NCI-H1048 (cell line): ENCODE measurements at regions not wholly inside any gene's neighbourhood (a gene's known extent, or its start where the extent isn't known, plus 50 kb on each side); places are given as distances from the start of the nearest gene placed in this dataset.

Experiments used
- DNase-seq: peaks from one replicate; lab custom pipeline; 2025; lab: John Stamatoyannopoulos, UW

DNA sequence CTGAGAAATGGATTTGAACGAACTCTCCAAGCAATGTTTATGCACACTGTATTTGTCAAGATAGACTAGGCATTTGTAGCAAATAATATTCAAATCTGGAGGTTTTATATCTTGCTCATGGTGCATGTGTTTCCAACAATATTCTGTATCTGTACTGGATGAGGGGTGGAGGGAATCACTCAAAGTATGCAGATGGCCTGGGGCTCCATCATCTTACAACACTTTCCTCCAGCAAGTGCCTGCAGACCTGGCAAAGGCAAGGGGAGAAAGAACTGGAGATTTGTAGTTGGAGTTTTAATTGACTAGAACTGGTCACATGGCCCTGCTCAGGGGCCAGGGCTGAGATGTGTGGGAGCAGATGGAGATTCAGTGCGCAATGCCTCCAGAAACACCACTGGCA, 309.0 kb downstream of the PLK2 start:
- DNase-seq: no peak

DNA sequence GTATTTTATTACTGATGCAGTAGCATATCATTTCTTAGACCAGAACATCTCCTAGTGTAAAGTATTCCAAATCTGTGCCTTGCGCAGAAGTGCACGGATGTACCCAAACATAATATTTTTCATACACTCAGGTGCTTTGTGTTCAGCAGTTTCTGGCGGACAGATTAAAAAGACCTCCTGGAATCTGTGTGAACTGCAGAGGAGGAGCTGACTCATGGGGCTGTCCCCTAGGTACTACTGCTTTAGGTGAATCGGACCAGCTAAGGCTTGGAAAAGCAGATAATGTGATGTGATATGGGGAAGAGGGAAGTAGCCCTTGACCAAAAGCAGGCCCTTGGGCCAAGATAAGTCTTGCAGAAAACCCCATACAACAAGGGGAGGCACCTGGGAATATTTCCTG, 310.1 kb downstream of the PLK2 start:
- no peak for DNase-seq

DNA sequence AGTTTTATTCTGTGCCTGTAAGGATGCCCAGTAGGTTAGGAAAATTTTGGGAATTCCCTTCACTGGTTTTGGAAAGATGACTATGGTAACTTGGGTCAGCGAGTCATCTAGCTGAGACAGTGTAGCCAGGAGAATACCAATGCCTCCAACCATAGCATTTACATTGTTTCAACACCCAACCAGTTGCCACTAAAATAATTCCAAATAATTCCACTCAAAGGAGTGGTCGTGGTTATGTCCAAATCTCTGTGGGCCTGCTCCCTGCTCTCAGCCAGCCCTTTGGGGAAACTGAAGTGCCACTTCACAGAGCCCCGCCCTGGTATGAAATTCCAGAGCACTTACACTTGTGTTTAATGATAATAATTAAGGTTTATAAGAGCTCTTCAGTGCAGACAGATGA, 310.5 kb downstream of the PLK2 start:
- DNase-seq: no peak

DNA sequence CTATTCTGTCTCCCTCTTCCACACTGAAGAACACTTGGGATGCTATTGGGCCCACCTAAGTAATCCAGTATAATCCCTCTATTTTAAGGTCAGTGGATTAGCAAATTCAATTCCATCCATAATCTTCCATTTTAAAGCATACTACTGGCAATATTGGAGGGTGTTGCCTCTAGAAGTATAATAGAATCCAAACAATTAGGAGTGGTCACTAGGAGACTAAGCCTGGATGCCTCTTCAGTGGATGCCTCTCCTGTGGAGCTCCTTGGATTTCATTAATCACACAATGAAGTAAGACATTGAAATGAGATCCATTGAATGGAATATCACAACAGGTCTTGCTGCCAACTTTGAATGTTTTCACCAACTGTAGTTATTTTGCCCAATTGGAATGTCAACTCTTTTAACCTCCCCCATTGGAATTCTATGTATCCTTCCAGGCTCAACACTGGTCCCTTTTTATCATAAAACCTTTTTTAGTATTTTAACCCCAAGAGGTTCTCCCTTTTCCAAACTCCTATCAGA, 311.6 kb downstream of the PLK2 start:
- no peak for DNase-seq

DNA sequence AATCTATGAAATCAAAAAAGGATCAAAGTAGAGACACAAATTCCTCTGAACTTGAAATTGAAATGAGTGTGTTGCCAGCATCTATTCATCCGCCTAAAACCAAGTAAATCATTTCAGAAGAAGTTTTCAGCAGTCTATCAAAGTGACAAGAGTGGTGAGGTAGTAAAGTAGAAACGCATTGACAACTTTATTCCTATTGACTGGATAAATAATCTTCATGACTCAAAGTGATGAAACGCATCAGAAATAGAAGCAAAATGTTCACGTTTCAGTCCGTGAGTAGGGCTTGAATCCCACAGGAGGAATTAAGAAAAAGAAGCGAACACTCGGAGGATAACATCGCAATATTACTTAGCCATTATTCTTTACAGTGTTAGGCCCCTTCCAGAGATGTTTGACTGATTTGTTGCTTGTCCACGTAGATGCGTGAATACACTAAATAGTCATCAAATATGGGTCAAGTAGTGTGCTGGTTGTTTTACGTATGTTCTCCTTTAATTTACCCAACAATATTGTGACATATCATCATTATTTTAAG, 314.4 kb downstream of the PLK2 start:
- no peak for DNase-seq

DNA sequence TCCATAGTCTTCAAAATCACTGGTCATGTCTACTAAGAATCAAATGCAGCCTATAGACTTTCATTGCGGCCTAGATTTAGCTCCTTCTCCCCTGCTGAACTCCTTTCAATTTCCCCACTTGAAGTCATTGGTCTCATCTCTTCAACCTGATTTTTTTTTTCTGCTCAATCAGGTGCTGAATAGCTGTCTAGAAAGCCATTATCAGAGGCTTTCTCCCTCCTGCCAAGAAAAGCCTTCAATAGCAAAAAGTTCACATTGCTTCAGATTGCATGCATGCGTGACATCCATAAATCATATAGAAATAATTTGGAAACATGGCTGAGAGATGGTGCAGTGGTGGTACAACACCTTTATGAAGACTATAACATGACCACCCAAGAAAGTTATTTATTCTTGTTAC, 316.2 kb downstream of the PLK2 start:
- DNase-seq: no peak

DNA sequence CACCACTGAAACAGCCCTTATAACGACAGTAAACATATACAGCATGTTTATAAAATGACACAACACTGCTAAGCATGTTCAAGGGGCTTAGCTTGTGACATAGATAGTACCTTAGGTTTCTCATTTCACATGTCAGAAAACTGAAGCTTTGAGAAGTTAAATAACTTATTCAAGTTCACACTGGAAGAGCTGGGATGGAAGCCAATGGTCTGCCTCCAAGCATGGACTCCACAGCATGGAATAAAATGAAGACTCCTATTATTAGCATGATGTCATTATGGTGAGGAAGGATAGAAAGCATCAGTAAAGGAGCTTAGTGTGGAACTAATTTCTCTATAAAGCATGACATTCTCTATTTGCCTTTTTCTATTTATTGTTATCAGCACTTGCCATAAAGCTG, 316.7 kb downstream of the PLK2 start:
- no peak for DNase-seq

DNA sequence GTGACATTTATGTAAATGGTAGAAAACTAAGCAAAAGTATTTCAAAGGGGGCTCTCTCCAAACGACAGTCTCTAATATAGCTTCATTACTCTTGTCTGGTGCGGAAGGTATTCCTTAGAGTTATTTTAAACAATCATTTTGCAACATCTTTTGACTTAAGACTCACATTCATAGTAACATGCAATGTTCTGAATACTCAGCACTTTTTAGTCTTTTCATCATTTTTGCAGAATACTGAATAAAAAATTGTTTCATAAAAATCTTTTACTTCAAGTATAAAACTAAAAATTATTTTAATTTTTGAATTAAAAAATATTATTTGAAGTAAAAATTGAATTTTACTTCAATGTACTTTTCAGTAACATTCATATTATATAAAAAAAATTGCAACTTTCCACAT, 321.1 kb downstream of the PLK2 start:
- no peak for DNase-seq

DNA sequence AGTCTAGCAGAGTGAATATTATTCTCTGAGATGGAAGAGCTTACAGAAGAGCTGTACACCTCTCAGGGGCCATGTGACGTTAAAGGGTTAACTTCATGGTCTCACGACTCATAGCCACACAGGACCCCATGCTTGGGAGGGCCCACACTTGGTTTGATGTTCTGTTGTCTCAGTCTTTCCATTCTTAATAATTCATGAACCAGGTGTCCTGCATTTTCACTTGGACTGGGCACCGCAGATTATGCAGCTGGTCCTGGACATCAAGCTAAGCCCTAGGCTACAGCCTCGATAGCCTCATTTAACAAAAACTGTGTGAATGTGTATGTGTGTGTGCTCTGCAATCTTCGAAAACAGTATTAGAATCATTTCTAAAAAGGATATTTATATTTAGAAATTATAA, 323.5 kb downstream of the PLK2 start:
- no peak for DNase-seq

DNA sequence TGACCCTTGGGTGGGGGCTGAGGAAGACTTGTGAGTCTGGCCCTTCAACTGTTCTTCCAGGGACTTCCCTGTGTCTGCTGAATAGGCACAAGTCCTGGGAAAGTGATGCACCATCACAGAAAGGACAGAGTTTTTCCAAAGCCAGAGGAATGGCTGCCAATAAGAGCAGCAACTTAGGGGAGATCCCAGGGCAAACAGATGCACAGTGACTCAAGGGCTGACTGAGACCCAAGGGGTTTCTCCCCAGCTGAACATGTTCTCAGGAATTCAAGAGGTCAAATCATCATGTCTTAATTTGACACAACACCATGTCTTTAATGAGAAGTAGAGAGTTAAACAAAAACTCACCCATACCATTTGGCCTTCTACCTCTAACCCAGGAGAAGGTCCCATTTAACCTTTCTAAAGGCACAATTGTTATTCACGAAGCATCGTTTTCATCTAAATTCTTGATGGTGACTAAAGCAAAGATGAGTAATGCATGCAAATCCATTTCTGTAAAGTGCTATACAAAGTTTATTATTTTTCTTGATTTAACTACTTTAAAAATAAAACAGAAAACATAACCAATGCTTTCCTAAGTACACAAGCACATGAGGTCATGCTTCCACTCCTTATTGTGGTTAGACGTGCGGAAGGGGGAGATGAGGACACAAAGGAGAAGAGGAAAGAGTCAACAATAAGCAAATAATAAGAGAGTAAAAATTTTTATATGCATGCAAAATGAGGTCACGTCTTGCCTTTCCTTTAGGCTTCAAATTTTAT, 324.1 kb downstream of the PLK2 start:
- no peak for DNase-seq

DNA sequence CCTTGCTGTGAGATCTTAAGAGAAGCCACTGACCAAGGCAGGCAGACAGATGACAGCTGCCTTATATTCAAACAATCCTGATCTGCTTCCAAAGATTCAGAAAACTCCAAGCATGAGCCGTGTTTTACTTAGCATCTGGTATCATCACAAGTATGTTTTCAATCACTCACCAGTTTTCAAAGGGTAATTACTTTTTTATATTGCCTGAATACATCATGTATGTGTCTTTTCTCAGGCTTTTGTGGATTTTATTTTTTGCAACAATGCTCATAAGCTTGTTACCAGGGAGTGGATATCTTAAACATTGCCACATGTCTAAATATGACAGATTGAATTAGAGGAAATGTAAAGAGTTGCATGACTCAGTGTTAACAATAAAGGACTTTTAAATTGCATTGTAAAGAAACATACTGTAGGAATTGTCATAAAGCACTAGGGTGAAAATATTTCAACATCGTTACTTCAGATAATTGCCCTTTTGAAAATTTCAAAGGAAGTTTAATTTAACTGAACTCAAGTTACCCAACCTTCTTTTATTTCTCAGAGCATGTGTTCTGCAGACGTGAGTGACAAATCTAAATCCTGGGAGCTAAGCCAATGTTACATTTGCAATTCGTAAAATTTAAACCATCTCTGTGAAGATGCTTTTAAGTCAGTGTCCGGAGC, 326.1 kb downstream of the PLK2 start:
- DNase-seq: no peak

DNA sequence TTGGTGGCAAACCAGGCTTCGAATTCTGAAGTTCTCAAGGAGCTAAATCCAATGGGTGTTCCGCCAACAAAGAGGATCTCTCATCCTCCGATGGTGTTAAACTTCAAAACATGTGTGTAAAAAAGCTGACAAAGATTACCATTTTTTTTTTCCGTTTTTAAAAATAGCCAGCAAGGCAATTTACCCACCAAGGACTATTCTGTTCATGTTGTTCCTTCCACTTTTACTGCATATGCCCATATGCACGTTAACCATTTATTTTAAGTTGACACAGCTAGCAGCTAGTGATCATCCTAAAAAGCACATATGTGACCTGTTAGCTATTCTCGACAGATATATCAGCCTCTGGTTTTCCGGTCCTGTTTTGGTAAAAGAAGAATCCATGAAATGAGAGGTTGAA, 326.7 kb downstream of the PLK2 start:
- DNase-seq: no peak

DNA sequence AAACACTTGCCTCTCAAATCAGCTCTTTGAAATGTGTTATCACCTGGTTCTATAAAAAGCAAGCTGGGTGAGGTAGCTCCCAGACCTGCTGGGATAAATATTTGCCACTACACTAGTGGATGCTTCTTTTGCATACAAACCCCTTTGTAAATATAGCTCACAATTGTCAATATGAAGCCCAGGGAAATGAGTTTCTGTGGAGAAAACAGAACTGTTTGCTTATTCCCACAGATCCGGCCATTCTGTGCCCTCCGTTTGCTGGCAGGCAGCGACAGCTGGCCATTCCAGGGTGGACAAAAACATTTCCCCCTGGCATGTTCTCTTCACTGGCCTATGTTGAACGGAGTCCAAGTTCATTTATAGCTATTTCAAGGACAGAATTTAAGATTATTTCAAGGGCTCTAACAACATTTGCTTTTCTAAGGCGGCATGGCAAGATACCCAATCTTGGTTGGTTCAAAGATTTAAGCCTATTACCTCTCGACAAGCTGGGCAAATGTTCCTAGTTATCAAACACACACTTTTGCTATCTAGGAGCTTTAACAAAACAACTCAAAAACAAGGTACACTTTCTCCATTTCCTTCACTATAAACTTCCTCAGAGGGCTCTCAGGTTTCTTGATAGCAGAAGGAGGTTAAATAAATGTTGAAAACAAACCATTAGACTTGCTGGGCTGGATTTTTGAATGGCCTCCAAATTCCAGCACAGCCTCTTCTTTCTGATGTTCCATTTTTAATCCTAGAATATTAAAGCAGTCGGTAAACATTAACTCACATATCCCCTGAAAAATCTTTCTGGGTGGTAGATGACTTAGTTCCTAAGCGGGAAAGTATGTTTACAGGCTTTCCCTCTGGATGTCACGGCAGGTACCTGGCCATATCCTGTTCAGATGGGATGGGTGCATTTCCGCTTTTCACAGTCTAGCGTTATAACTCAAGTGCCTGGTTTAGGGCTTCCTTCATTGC, 332.3 kb downstream of the PLK2 start:
- no peak for DNase-seq

DNA sequence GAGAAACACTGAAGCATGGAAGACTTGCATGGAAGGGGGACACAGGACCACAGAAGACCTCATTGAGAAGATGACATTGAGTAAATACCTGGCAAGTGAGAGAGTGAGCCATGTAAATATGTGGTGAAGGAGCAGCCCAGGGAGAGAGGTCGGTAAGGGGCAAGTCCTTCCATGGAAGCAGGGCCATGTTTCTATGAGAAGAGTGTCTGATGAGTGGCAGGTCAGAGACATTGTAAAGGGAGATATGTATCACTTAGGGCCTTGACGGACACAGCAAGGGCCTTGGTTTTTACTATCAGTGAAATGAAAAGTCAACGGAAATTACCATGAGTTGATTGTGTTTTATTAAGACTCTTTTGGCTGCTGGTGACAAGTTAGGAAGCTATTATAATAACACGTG, 336.4 kb downstream of the PLK2 start:
- DNase-seq: no peak

DNA sequence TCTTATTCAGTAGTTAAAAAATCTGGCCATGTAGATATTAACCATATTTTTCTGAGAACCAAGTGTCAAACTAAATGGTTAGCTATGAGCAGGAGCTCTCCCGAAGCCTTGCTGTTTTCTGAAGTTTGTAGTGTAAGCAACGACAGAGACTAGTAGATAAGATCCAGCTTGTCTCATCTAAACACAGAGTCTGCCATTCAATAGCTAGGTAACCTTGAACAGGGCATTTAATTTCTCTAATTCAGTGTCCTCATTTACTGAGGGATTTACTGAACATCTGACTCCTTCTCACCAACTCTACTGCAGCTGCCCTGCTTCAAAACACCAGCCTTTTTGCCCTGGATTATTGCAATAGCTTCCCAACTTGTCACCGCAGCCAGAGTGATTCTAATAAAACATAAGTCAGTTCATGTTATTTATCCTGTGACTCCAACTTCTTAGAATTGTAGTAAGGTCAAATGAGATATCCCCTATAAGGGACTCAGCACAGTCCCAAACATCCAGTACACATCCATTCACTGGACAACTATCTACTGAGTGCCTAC, 337.0 kb downstream of the PLK2 start:
- no peak for DNase-seq

DNA sequence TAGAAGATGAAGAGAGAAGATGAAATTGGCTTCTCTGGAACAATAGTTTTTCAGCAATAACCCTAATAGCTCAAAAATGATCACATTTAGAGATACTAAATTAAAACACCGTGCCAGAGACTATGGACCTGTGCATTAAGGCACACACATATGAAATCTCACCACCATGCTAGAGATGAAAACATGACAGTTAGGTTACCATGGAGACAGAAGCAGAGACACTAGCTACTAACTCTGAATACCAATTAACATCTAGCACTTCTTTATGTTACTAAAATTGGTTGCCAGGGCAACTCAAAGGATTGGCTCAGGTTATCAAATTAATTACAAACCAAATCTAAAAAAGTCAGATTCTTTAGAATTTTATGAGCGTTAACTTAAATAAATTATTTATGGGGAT, 337.7 kb downstream of the PLK2 start:
- no peak for DNase-seq

DNA sequence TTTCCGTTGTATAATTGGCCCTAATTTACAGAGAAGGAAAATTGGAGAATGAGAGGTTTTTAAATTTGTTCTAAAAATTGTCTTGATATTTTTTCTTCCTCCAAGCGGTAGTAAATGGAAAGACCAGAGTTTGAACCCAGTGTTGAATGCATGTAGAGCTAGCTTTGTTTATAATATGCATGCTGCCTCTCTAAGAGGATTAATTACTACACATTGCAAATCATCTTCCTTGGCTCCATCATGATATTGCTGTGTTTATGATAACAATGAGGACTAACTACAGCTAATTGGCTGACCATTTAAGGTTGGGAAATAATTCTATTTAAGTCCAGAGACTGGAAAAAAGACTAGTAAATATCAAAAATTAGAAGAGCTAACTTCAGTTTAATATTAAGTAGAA, 338.5 kb downstream of the PLK2 start:
- DNase-seq: no peak

DNA sequence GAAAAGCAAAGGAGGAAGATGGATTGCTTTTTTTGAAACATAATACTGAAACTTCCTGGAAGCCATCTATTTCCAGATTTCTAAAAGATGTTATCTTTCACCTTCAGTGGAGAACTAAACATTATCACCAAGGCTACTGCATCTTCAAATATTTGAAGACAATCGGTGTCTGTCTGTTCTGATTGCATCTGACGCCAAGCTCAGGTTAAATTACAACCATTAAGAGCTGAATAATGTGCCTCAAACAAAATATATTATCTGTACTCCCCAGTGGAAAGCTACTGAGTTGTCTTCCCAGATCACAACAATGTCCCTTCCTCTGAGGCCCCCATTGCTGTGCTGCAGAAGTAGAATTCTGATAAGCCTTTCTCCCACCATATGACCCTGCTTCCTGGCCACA, 342.3 kb downstream of the PLK2 start:
- DNase-seq: no peak

DNA sequence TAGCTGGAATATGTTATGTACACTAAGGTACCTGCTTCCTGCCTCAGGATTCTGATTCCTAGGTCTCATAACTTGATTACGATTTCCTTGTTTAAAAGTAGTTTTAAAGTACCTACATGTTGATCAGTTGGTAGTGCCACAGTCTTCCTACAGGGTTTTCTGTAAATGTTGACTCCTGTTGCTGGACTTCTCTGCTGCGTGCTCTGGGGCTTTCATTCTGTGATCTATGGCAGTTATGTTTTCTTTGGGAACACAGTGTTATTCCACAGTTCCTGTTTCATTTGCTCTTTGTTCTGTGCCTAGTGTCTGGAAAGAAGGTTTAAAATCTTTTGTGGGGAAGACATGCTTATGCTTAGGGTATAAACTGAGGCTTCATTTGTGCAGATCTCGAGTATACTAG, 343.5 kb downstream of the PLK2 start:
- DNase-seq: no peak

DNA sequence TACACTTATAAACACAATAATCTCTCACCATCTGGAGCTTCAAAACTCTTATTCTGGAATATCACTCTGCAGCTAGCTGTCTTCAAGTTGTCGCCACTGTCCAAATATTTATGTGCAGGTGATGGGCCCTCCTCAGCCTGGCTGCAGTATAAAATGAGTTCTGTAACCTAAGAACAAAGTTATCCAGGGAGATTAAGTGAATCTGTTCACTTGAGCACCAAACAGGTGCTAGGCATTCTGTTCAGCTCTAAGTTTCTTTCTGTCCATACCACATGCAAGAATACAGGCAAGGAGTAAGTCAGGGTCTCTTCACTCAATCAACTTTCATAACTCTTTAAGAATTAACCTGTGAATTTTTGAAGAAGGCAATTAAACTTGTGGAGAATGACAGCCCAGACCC, 344.1 kb downstream of the PLK2 start:
- no peak for DNase-seq

DNA sequence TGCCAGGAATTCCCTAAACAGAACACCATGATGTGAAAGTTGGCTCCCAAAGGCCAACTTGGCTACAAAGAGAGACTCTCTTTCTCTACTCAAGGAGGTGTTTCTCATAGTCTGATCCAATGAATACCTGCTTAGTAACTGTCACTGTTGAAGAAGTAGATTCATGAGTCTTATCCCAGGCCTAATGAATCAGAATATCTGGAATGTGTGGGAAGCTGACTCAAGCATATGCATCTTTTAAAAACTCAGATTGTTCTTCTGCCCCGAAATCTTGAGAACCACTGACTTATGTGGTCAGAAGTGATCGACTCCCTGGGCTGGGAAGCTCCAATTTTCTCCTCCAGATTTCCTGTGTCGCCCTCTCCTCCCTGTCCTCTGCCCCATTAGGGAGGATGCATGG, 345.6 kb downstream of the PLK2 start:
- no peak for DNase-seq

DNA sequence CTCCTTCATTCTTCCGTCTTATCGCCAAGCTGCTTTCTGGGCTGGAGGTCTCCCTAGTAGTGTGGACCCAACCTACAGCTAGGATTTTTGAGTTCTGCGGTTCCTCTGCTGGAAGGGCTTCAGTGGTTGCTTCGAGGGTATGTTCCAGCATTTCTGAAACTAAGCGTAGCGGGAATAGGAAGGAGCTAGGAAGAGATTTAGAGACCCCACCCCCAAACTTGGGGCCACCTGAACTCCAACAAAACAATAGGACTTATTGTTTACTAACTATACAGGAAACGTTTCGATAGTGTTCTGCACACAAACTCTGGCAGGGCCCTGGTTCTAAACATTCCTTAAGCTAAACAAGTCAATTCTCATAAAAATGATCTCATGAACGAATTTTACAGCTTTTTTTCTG, 346.7 kb downstream of the PLK2 start:
- no peak for DNase-seq
